ENCODE measurements at regions not wholly inside any gene's neighbourhood (a gene's known extent, or its start where the extent isn't known, plus 50 kb on each side); places are given as distances from the start of the nearest gene placed in this dataset.

GRCh38 chr11:121810291-121810690 lies 305.7 kb downstream of the BLID start:
- Histone ChIP-seq H3K27ac (ENCODE audit: extremely low read length, insufficient read depth, low read length) (no peak overlapping the region), H3K4me2 (ENCODE audit: low read depth, low read length) (no peak overlapping the region), H3K36me3 (replicated peaks in 1 of 2; ENCODE audit: control insufficient read depth in 1 of 2, insufficient read depth in 2 of 2, low read length in 2 of 2) (no peaks in the 10 kb centered on the region), H2AFZ (ENCODE audit: low read length) (no peak overlapping the region), H3K4me1 (ENCODE audit: insufficient read depth, low read length) (no peaks in the 10 kb centered on the region), H3K79me2 (ENCODE audit: insufficient read depth, low read length) (no peaks in the 10 kb centered on the region), H3K9me3 (ENCODE audit: low read length) (peaks cover 15% of the 10 kb centered on the region), H3K9ac (ENCODE audit: insufficient read depth, low read depth, low read length) (no peak overlapping the region), H4K20me1 (ENCODE audit: insufficient read depth, low read length) (no peaks in the 10 kb centered on the region), H3K4me3 (replicated peaks in 1 of 3; ENCODE audit: insufficient read depth in 1 of 3, low read depth in 2 of 3, low read length in 3 of 3) (no peak overlapping the region), H3K27me3 (ENCODE audit: control insufficient read depth in 1 of 2, insufficient read depth in 2 of 2, low read length in 2 of 2) (no peaks in the 10 kb centered on the region)
- intact Hi-C loops (cut with micrococcal nuclease; ENCODE audit: unreplicated experiment) (no loop called here), in situ Hi-C loops (cut with HindIII; ENCODE audit: extremely low pct_ligation_motif_present, low pct_unique_long_range_greater_than_20kb) (no loop called here)
- ChIA-PET POLR2A (no interaction called here), CTCF (ENCODE audit: low intra/inter-chr PET ratio, low total read pairs) (no interaction called here)
- FAIRE-seq (no peak), ATAC-seq (no peak), DNase-seq (ENCODE audit: low spot score) (no peak)
- TF ChIP-seq SOX6 (IDR thresholded peaks at IDR 0.05) (no peak), SOX6 (CRISPR knock-in tag; IDR thresholded peaks at IDR 0.05) (no peak), TRIM24 (CRISPR knock-in tag; IDR thresholded peaks at IDR 0.05) (no peak), ZFP36L2 (CRISPR knock-in tag; IDR thresholded peaks at IDR 0.05) (no peak), ZNF124 (CRISPR knock-in tag; IDR thresholded peaks at IDR 0.05) (no peak), KDM5B (CRISPR knock-in tag; IDR thresholded peaks at IDR 0.05; ENCODE audit: borderline replicate concordance) (no peak), TSC22D2 (CRISPR knock-in tag; IDR thresholded peaks at IDR 0.05; ENCODE audit: borderline replicate concordance) (no peak), PHF8 (CRISPR knock-in tag; IDR thresholded peaks at IDR 0.05) (no peak), ZNF597 (CRISPR knock-in tag; IDR thresholded peaks at IDR 0.05) (no peak), ZNF777 (CRISPR knock-in tag; IDR thresholded peaks at IDR 0.05) (no peak), SMC3 (IDR thresholded peaks at IDR 0.05; ENCODE audit: low read length) (no peak), ZNF34 (CRISPR knock-in tag; IDR thresholded peaks at IDR 0.05; ENCODE audit: borderline replicate concordance) (no peak), TBP (CRISPR knock-in tag; IDR thresholded peaks at IDR 0.05) (no peak), ZNF674 (CRISPR knock-in tag; IDR thresholded peaks at IDR 0.05; ENCODE audit: low read depth) (no peak)
- TF ChIP-seq, protein P1, sequence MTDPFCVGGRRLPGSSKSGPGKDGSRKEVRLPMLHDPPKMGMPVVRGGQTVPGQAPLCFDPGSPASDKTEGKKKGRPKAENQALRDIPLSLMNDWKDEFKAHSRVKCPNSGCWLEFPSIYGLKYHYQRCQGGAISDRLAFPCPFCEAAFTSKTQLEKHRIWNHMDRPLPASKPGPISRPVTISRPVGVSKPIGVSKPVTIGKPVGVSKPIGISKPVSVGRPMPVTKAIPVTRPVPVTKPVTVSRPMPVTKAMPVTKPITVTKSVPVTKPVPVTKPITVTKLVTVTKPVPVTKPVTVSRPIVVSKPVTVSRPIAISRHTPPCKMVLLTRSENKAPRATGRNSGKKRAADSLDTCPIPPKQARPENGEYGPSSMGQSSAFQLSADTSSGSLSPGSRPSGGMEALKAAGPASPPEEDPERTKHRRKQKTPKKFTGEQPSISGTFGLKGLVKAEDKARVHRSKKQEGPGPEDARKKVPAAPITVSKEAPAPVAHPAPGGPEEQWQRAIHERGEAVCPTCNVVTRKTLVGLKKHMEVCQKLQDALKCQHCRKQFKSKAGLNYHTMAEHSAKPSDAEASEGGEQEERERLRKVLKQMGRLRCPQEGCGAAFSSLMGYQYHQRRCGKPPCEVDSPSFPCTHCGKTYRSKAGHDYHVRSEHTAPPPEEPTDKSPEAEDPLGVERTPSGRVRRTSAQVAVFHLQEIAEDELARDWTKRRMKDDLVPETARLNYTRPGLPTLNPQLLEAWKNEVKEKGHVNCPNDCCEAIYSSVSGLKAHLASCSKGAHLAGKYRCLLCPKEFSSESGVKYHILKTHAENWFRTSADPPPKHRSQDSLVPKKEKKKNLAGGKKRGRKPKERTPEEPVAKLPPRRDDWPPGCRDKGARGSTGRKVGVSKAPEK (CRISPR knock-in tag; IDR thresholded peaks at IDR 0.05; ENCODE audit: borderline replicate concordance): no peak
- TF ChIP-seq, protein P2, sequence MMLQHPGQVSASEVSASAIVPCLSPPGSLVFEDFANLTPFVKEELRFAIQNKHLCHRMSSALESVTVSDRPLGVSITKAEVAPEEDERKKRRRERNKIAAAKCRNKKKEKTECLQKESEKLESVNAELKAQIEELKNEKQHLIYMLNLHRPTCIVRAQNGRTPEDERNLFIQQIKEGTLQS (CRISPR knock-in tag; IDR thresholded peaks at IDR 0.05): no peak
- no TSS peak for BruUV-seq (replicated peaks)
- 11% methylated on average over 4 of the region's 4 CpGs for WGBS (ENCODE audit: low lambda C conversion rate)

Data from HepG2 (cell line).